ENCODE measurements at regions not wholly inside any gene's neighbourhood (a gene's known extent, or its start where the extent isn't known, plus 50 kb on each side); places are given as distances from the start of the nearest gene placed in this dataset.

GRCh38 chr10:52437205-52437646, 123.1 kb downstream of the DKK1 start:
- ATAC-seq (ENCODE audit: low FRiP score) (no peak), DNase-seq (ENCODE audit: low spot score) (no peak)
- TF ChIP-seq, protein P1, sequence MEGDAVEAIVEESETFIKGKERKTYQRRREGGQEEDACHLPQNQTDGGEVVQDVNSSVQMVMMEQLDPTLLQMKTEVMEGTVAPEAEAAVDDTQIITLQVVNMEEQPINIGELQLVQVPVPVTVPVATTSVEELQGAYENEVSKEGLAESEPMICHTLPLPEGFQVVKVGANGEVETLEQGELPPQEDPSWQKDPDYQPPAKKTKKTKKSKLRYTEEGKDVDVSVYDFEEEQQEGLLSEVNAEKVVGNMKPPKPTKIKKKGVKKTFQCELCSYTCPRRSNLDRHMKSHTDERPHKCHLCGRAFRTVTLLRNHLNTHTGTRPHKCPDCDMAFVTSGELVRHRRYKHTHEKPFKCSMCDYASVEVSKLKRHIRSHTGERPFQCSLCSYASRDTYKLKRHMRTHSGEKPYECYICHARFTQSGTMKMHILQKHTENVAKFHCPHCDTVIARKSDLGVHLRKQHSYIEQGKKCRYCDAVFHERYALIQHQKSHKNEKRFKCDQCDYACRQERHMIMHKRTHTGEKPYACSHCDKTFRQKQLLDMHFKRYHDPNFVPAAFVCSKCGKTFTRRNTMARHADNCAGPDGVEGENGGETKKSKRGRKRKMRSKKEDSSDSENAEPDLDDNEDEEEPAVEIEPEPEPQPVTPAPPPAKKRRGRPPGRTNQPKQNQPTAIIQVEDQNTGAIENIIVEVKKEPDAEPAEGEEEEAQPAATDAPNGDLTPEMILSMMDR (IDR thresholded peaks at IDR 0.05) = no peak

- TF ChIP-seq, protein P1 (IDR thresholded peaks at IDR 0.05) = no peak
- ATAC-seq (ENCODE audit: low FRiP score) (no peak), DNase-seq (ENCODE audit: low spot score) (no peak)
These were observed 124.0 kb downstream of the DKK1 start for GRCh38 chr10:52438119-52438518.

DNA sequence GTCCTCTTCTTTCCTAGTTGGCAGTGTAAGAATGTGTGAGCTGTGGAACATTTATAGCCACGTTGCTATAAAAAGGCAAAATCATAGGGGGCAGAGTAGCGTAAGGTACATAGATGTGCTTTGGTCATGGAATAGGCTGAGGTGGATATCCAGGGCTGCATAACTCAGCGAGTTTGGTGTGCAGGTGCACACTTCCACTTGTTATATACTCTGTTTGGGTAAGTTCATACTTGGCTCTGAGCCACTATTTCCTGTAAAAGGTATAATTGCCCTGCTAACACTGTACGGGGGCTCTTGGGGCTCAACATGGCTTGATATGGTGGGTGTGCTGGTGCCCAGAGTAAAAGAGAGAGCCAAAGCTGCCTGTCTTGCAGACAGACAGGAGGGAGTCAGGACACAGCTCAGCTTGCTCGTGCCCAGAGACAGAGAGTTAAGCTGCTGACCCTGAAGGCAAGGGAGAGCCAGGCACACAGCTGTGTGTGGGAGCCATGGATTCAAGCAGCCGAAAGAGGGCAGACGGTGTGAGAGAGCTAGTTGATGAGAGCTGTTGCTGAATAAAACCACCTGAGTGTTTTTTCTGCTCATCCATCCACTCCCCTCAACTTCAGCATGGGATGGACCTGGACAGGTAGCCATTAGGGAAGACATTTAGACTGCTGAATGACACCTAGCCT, 126.7 kb downstream of the DKK1 start:
- TF ChIP-seq, protein P1 (IDR thresholded peaks at IDR 0.05) = no peak
- ATAC-seq (ENCODE audit: low FRiP score) = no peak
- no peak for DNase-seq (ENCODE audit: low spot score)

GRCh38 chr10:52442576-52442975, 128.5 kb downstream of the DKK1 start:
- DNase-seq (ENCODE audit: low spot score) (no peak), ATAC-seq (ENCODE audit: low FRiP score) (no peak)
- TF ChIP-seq, protein P1 (IDR thresholded peaks at IDR 0.05) = no peak

- TF ChIP-seq, protein P1 (IDR thresholded peaks at IDR 0.05) = no peak
- ATAC-seq (ENCODE audit: low FRiP score) (peak; percentile 95), DNase-seq (ENCODE audit: low spot score) (no peak)
These were observed 129.6 kb downstream of the DKK1 start for GRCh38 chr10:52443419-52444388.

DNA sequence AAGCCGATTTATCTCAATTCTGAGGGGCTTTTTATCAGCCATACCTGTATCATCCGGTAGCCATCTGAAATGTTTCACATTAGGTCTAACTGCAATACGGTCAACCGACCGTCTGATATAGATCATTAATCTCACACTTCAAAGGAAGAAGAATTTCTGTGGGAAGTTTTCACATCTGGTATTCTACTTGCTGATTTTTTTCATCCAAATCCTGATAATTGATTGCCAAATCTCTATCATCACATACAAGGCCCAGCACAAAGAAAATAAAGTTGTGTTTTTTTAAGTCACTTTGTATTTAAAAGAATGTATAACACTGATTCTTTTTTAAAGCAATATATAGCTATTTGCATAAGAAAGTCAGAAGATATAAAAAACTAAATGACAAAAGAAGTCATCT, 132.3 kb downstream of the DKK1 start:
- TF ChIP-seq, protein P1 (IDR thresholded peaks at IDR 0.05) = no peak
- ATAC-seq (ENCODE audit: low FRiP score) (no peak), DNase-seq (ENCODE audit: low spot score) (no peak)

Data from omental fat pad (tissue), 3 donors.